DOHH2 (cell line): ENCODE measurements at regions not wholly inside any gene's neighbourhood (a gene's known extent, or its start where the extent isn't known, plus 50 kb on each side); places are given as distances from the start of the nearest gene placed in this dataset.

ENCODE experiments used
- H3F3A ChIP-seq: fragments of 200-600 bp; sonication (generic), shearing (Covaris generic); 2 replicates; pipeline ENCODE4 v1.6.0; 2016; ENCODE audit warnings: antibody characterized with exemption, mild to moderate bottlenecking; ENCODE audit not compliant: control insufficient read depth, insufficient read depth
- H3K27ac ChIP-seq: fragments of 200-600 bp; sonication (generic); 2 replicates; pipeline ENCODE4 v1.5.1; 2014; ENCODE audit warnings: low read depth, mild to moderate bottlenecking, low read length, moderate library complexity
- H3K27me3 ChIP-seq: fragments of 200-600 bp; sonication (generic); 2 replicates; pipeline ENCODE4 v1.6.1; 2014; ENCODE audit warnings: mild to moderate bottlenecking, low read length, mixed read lengths; ENCODE audit not compliant: control insufficient read depth
- H3K36me3 ChIP-seq: fragments of 200-600 bp; sonication (generic); 2 replicates; pipeline ENCODE4 v1.6.1; 2014; ENCODE audit warnings: mild to moderate bottlenecking, low read length, moderate library complexity, mixed read lengths; ENCODE audit not compliant: control insufficient read depth
- H3K4me1 ChIP-seq: fragments of 200-600 bp; sonication (generic); 2 replicates; pipeline ENCODE4 v1.6.1; 2014; ENCODE audit warnings: mild to moderate bottlenecking, low read length, mixed read lengths; ENCODE audit not compliant: control insufficient read depth
- H3K4me2 ChIP-seq: fragments of 200-600 bp; sonication (generic); 2 replicates; pipeline ENCODE4 v1.6.0; 2014; ENCODE audit warnings: mild to moderate bottlenecking, low read length, moderate library complexity
- H3K4me3 ChIP-seq: fragments of 200-600 bp; sonication (generic); 2 replicates; pipeline ENCODE4 v1.5.1; 2014; ENCODE audit warnings: mild to moderate bottlenecking, low read length, mixed read lengths
- H3K79me2 ChIP-seq: fragments of 200-600 bp; sonication (generic); 2 replicates; pipeline ENCODE4 v1.6.1; 2014; ENCODE audit warnings: mild to moderate bottlenecking, low read length, mixed read lengths; ENCODE audit not compliant: control insufficient read depth
- H3K9me2 ChIP-seq: fragments of 200-600 bp; sonication (generic); replicated peaks from 2 replicates; pipeline ENCODE4 v1.6.1; 2014; ENCODE audit warnings: mild to moderate bottlenecking, low read length, mixed read lengths; ENCODE audit not compliant: control insufficient read depth
- H3K9me3 ChIP-seq: fragments of 200-600 bp; sonication (generic); 2 replicates; pipeline ENCODE4 v1.6.1; 2014; ENCODE audit warnings: antibody characterized with exemption, low read length, mixed read lengths; ENCODE audit not compliant: control insufficient read depth, insufficient read depth
- H4K20me1 ChIP-seq: fragments of 200-600 bp; sonication (generic); 2 replicates; pipeline ENCODE4 v1.6.0; 2014; ENCODE audit warnings: low read depth, mild to moderate bottlenecking, antibody characterized with exemption, low read length, moderate library complexity; ENCODE audit not compliant: control insufficient read depth, insufficient read depth
- CTCF ChIP-seq: fragments of 200-600 bp; sonication (generic); IDR thresholded peaks from one replicate; pipeline ENCODE4 v1.5.1; 2014; ENCODE audit warnings: antibody characterized with exemption, mild to moderate bottlenecking, low read depth, low read length; ENCODE audit not compliant: poor library complexity, severe bottlenecking
- EZH2phosphoT487 ChIP-seq: fragments of 200-600 bp; sonication (generic); IDR thresholded peaks from 2 replicates; pipeline ENCODE4 v1.6.1; 2017; ENCODE audit warnings: borderline replicate concordance, mild to moderate bottlenecking, antibody characterized with exemption, low read length, moderate library complexity, mixed read lengths

- Histone ChIP-seq H3K9me3 (no peaks in the 10 kb centered on the region), H3K27me3 (no peaks in the 10 kb centered on the region), H4K20me1 (no peaks in the 10 kb centered on the region), H3F3A (no peaks in the 10 kb centered on the region), H3K9me2 (no peaks in the 10 kb centered on the region), H3K4me3 (no peak overlapping the region), H3K79me2 (no peaks in the 10 kb centered on the region), H3K27ac (no peak overlapping the region), H3K36me3 (no peaks in the 10 kb centered on the region), H3K4me2 (no peak overlapping the region), H3K4me1 (no peaks in the 10 kb centered on the region)
- no peak for TF ChIP-seq EZH2phosphoT487
- no peak for TF ChIP-seq CTCF
Observed at GRCh38 chr22:45061332-45061731, 51.5 kb upstream of the PHF21B start.

GRCh38 chr22:45064313-45065278 lies 54.8 kb upstream of the PHF21B start:
- H4K20me1 ChIP-seq, result no peaks in the 10 kb centered on the region
- no peak overlapping the region for H3K4me2 ChIP-seq
- no peaks in the 10 kb centered on the region for H3F3A ChIP-seq
- H3K4me1 ChIP-seq, result no peaks in the 10 kb centered on the region
- H3K9me2 ChIP-seq, result no peaks in the 10 kb centered on the region
- no peaks in the 10 kb centered on the region for H3K36me3 ChIP-seq
- no peaks in the 10 kb centered on the region for H3K79me2 ChIP-seq
- H3K4me3 ChIP-seq, result no peak overlapping the region
- no peak overlapping the region for H3K27ac ChIP-seq
- H3K9me3 ChIP-seq, result no peaks in the 10 kb centered on the region
- TF ChIP-seq EZH2phosphoT487 (no peak), CTCF (no peak)
- 0 out of 2 replicates have a peak, but pooled peaks cover 9% of the 10 kb centered on the region for H3K27me3 ChIP-seq

GRCh38 chr22:45065726-45066125 lies 55.9 kb upstream of the PHF21B start:
- no peaks in the 10 kb centered on the region for H3F3A ChIP-seq
- H3K4me1 ChIP-seq, result no peaks in the 10 kb centered on the region
- H3K4me2 ChIP-seq, result no peak overlapping the region
- H4K20me1 ChIP-seq, result no peaks in the 10 kb centered on the region
- H3K36me3 ChIP-seq, result no peaks in the 10 kb centered on the region
- H3K9me3 ChIP-seq, result no peaks in the 10 kb centered on the region
- no peak overlapping the region for H3K27ac ChIP-seq
- H3K27me3 ChIP-seq, result 0 out of 2 replicates have a peak, but pooled peaks cover 9% of the 10 kb centered on the region
- H3K9me2 ChIP-seq, result no peaks in the 10 kb centered on the region
- TF ChIP-seq CTCF (no peak), EZH2phosphoT487 (no peak)
- H3K79me2 ChIP-seq, result no peaks in the 10 kb centered on the region
- H3K4me3 ChIP-seq, result no peak overlapping the region
